Stimulated activated CD8-positive, alpha-beta memory T cell treated with anti-CD3 and anti-CD28 coated beads, Interleukin-2, amount 100 ng/mL, for 1 hour (primary cell): ENCODE measurements at regions not wholly inside any gene's neighbourhood (a gene's known extent, or its start where the extent isn't known, plus 50 kb on each side); places are given as distances from the start of the nearest gene placed in this dataset.

Experiments
- DNase-seq, 2 donors: peaks; one replicate each; pipeline ENCODE4 v3.0.0-alpha.2; 2020; ENCODE audit warnings: low read depth in 2 of 2

DNA sequence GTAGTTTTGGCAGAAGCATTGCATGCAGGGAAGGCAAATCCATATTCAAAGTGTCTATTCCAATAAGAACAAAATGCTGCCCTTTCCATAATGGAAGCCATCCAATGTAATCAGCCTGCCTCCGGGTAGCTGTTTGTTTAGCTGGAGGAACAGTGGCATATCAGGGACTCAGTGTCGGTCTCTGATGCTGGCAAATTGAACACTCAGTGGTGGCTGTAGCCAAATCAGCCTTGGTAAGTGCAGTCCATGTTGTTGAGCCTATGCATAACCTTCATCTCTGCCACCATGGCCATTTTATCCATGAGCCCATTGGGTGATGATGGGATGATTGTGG is 147.8 kb upstream of the MAX start:
- DNase-seq = no peak

GRCh38 chr14:65251213-65251612 is 148.9 kb upstream of the MAX start:
- DNase-seq = no peak

DNA sequence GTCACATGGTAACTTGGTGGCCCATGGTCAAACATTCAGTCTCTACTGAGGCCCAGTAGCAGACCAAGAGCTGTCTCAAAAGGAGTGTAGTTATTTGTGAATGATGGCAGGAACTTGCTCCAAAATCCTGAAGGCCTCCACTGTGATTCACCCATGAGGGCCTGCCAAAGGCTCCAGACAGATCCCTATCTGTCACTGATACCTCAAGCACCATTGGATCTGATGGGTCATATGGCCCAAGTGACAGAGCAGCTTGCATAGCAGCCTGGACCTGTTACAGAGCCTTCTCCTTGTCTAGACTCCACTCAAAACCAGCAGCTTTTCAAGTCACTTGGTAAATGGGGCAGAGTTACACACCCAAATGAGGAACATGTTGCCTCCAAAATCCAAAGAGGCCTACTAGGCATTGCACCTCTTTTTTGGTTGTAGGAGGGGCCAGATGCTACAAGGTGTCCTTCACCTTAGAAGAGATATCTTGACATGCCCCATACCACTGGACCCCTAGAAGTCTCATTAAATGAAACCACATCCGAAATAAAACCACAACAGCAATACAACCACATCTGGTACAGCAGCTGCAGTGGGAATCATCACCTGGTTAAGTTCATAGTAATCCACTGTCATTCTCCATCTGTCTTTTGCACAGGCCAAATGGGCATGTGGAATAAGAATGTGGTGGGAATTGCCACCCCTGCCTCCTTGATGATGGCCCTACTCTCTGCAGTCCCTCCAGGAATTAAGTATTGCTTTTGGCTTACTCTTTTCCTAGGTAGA is 150.4 kb upstream of the MAX start:
- DNase-seq = no peak

DNA sequence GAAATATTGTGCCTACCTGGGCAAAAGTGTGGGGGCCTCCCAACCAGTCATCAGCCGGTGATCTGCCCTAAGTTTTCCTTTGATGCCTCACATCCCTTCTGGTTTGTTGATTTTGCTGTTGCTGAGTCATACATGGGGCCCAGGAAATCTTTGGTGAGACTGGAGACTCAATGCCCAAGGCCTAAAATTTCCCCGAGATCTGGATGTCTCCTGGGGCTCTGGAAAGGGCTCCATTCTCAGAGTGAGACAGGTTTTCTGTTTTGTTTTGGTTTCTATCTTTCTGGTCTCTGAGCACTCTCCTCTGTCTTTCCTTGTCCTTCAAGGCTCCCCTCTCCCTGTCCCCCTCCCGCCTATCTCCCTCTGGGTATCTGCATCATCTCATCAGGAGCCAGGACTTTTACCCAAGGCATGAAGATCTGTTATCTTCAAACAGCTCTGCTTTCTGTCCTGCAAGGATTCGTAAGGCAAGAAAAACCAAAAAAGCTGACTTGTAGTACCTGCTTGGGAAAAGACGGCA is 152.8 kb upstream of the MAX start:
- no peak for DNase-seq

- DNase-seq = no peak
Measured at GRCh38 chr14:65255583-65256461, 153.5 kb upstream of the MAX start.

DNA sequence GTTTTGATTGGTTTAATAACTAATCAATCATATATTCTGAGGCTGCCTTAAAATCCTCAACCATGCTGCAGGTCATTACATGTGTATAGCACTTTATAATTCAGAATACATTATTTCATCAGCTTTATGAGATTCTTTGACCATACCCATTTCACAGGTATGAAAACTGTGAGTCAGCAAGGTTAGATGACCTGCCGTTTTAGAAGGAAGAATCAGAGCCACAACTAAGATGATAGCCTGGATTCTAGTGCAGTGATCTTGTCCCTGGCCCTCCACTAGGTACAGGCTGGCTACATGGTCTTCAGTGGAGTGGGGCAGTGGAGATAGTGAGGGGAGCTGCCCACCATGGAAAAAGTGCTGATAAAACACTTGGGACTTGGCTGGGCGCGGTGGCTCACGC is 154.4 kb upstream of the MAX start:
- DNase-seq = no peak

GRCh38 chr14:65257425-65257824 is 155.1 kb upstream of the FUT8 start:
- DNase-seq = no peak

DNA sequence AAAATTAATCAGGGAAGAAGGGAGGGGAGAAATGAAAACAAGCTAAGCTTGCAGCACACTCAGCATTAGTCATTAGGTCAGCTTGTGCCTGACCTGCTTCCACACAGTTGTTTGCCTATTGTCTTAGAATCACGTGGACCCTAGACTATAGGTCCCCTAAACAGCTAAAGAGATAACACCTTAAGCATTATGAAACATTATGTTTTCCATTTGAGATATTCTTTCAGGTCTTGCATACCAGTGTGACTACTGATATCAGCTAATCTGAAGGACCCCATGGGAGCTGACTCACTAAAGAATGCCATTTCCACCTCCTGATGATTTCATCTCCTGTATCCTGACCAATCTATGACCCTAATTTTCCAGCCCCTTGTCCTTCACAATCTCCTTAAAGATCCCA is 154.1 kb upstream of the FUT8 start:
- no peak for DNase-seq

DNA sequence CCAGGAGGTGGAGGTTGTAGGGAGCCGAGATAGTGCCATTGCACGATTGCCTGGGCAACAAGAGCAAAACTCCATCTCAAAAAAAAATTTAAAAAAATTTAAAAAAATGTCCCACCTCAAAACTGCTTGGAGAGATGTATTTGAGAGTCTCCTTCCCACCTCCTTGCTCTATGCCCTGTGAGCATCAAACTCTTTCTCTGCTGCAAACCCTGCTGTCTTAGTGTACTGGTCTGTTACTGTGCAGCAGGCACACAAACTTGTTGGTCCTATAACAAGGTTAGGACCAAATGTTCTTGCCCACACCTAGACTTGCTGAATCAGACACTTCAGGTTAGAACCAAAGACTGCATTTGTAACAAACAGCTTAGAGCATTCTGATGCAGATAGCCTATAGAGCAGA is 153.5 kb upstream of the FUT8 start:
- no peak for DNase-seq

DNA sequence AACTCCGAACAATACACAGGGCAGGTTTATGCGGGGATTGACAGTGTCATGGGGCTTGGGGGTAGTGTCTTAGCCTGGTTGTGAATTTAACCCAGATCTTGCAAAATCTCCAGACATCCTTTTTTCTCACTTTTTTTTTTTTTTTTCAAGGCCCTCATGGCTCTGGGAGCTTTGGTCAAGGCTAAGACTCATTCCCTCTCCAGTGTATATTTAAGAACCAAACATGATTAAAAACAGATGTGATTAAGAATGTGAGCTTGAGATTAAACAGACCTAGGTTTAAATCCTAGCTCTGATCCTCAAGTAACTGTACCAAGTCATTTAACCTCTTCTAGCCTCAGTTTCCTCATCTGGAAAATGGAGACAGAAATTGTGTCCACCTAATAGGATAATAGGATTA is 151.7 kb upstream of the FUT8 start:
- DNase-seq = no peak

- DNase-seq = no peak
Measured at GRCh38 chr14:65261425-65261920, 151.1 kb upstream of the FUT8 start.

GRCh38 chr14:65261946-65262345 is 150.6 kb upstream of the FUT8 start:
- no peak for DNase-seq

DNA sequence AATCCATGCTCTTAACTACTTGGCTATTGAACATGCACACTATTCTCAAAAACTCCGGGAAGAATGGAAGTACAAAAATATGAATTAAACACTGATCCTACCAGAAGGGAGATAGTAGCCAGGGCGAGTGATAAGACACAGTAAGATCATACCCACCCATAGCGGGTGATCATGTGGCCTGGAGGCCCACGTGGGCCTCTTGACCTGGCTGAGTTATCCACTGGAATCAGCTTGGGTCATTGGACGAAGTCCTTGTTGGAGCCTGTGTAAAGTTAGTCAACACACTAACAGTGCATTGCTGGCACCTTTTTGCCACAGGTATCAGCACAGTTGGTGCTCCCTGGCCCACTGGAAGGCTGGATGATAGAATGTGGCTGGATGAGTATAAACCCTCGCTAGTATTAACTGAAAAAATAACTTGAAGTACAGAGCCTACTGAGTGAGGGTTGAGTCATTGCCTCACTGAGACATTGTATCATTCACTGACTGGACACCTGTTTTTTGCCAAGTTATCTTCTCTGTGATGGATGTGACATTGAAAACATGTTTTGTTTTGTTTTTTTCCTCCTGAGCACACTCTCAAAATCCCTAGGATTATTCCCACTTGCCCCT is 149.2 kb upstream of the FUT8 start:
- DNase-seq = no peak

GRCh38 chr14:65267856-65268255 is 144.7 kb upstream of the FUT8 start:
- no peak for DNase-seq

DNA sequence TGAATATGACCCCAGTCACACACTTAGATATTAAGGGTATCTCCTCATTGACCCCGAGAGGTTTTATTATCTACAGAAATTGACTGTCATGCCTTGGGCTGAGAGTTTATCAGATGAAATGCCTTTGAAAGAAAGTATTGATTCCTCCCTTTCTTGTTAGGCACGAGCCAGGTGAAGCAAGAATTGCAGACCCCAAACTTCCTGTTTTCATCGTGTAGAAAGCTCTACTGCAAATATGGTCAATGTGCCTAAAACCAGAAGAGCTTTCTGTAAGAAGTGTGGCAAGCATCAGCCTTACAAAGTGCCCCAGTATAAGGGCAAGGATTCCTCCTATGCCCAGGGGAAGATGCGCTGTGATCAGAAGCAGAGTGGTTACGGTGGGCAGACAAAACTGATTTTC is 143.9 kb upstream of the FUT8 start:
- DNase-seq = no peak

DNA sequence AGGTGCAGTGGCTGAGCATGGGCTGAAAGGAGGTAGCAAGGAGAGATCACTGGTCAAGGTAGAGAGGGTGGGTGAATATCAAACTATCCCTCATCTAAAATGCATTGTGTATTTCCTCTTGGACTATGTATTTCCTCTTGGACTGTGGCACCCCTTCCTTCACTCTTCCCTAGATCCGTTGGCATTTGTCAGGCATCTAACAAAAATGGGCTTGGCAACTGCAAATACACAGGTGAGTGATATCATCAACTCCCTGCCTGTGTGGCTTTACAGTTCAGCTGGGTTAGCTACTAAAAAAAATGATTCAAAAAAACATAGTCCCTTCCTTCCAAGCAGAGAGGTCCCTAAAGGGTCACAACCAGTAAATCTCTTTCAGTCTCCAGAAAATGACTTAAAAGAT is 142.8 kb upstream of the FUT8 start:
- no peak for DNase-seq

- DNase-seq = no peak
Measured at GRCh38 chr14:65277027-65277426, 135.5 kb upstream of the FUT8 start.

- DNase-seq = no peak
Measured at GRCh38 chr14:65277580-65278270, 134.8 kb upstream of the FUT8 start.

GRCh38 chr14:65278589-65278988 is 133.9 kb upstream of the FUT8 start:
- DNase-seq = no peak

GRCh38 chr14:65279510-65279909 is 133.0 kb upstream of the FUT8 start:
- DNase-seq = no peak

DNA sequence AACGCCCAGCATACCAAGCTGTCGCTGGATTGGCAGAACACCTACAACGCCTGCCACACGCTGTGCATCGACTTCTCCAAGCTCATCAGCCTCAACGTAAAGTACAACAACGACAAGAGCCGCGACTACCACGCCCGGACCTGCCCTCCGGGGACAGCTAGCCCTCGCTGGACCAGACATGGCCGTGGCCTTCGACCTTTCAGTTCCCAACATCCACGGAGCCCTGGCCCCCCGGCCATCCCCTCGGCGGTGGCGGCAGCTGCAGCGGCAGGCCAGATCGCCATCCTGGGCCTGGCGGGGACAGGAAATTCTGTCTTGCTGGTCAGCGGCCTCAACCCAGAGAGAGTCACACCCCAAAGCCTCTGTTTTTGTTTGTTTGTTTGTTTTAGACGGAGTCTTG is 132.6 kb upstream of the FUT8 start:
- no peak for DNase-seq

DNA sequence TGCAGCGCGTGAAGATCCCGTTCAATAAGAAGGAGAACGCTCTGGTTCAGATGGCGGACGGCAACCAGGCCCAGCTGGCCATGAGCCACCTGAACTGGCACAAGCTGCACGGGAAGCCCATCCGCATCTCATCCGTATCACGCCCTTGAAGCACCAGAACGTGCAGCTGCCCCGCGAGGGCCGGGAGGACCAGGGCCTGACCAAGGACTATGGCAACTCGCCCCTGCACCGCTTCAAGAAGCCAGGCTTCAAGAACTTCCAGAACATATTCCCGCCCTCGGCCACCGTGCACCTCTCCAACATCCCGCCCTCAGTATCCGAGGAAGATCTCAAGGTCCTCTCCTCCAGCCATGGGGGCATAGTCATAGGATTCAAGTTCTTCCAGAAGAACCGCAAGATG is 131.9 kb upstream of the FUT8 start:
- DNase-seq = no peak
